GM21515 (cell line): ENCODE measurements at regions not wholly inside any gene's neighbourhood (a gene's known extent, or its start where the extent isn't known, plus 50 kb on each side); places are given as distances from the start of the nearest gene placed in this dataset.

ENCODE experiments used
- ATAC-seq: cut with Tn5 transposase; IDR thresholded peaks from one replicate; pipeline ENCODE4 v1.9.1; 2021; ENCODE audit not compliant: unreplicated experiment

GRCh38 chr1:101316799-101317198 is 80.0 kb downstream of the S1PR1 start:
- no peak for ATAC-seq

- no peak for ATAC-seq
Observed at GRCh38 chr1:101317590-101317989, 80.8 kb downstream of the S1PR1 start.

- ATAC-seq: no peak
Observed at GRCh38 chr1:101323535-101323934, 86.7 kb downstream of the S1PR1 start.

- no peak for ATAC-seq
Observed at GRCh38 chr1:101325144-101325543, 88.3 kb downstream of the S1PR1 start.

- ATAC-seq: no peak
Observed at GRCh38 chr1:101330427-101331130, 93.8 kb downstream of the S1PR1 start.

- no peak for ATAC-seq
Observed at GRCh38 chr1:101331794-101332193, 95.0 kb downstream of the S1PR1 start.

GRCh38 chr1:101332633-101333032 is 95.8 kb downstream of the S1PR1 start:
- ATAC-seq: no peak

GRCh38 chr1:101333186-101333585 is 96.4 kb downstream of the S1PR1 start:
- no peak for ATAC-seq

GRCh38 chr1:101337968-101338367 is 101.1 kb downstream of the S1PR1 start:
- no peak for ATAC-seq

- no peak for ATAC-seq
Observed at GRCh38 chr1:101338714-101339430, 102.1 kb downstream of the S1PR1 start.

GRCh38 chr1:101344745-101345144 is 107.9 kb downstream of the S1PR1 start:
- no peak for ATAC-seq

- no peak for ATAC-seq
Observed at GRCh38 chr1:101346419-101346818, 109.6 kb downstream of the S1PR1 start.

GRCh38 chr1:101356013-101356412 is 119.2 kb downstream of the S1PR1 start:
- no peak for ATAC-seq

GRCh38 chr1:101356604-101357443 is 120.0 kb downstream of the S1PR1 start:
- ATAC-seq: peak; percentile 31

GRCh38 chr1:101357444-101357986 is 120.7 kb downstream of the S1PR1 start:
- ATAC-seq: peak; percentile 97

- ATAC-seq: no peak
Observed at GRCh38 chr1:101360506-101360905, 123.7 kb downstream of the S1PR1 start.

GRCh38 chr1:101363891-101364318 is 127.1 kb downstream of the S1PR1 start:
- ATAC-seq: no peak

GRCh38 chr1:101364370-101365120 is 127.7 kb downstream of the S1PR1 start:
- ATAC-seq: no peak

- ATAC-seq: no peak
Observed at GRCh38 chr1:101365186-101365585, 128.4 kb downstream of the S1PR1 start.

GRCh38 chr1:101365878-101366277 is 129.1 kb downstream of the S1PR1 start:
- ATAC-seq: no peak
